ENCODE measurements at regions not wholly inside any gene's neighbourhood (a gene's known extent, or its start where the extent isn't known, plus 50 kb on each side); places are given as distances from the start of the nearest gene placed in this dataset.

- peaks cover 25% of the 10 kb centered on the region for H3K9me3 Mint-ChIP-seq
- TF ChIP-seq, protein P1, sequence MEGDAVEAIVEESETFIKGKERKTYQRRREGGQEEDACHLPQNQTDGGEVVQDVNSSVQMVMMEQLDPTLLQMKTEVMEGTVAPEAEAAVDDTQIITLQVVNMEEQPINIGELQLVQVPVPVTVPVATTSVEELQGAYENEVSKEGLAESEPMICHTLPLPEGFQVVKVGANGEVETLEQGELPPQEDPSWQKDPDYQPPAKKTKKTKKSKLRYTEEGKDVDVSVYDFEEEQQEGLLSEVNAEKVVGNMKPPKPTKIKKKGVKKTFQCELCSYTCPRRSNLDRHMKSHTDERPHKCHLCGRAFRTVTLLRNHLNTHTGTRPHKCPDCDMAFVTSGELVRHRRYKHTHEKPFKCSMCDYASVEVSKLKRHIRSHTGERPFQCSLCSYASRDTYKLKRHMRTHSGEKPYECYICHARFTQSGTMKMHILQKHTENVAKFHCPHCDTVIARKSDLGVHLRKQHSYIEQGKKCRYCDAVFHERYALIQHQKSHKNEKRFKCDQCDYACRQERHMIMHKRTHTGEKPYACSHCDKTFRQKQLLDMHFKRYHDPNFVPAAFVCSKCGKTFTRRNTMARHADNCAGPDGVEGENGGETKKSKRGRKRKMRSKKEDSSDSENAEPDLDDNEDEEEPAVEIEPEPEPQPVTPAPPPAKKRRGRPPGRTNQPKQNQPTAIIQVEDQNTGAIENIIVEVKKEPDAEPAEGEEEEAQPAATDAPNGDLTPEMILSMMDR (IDR thresholded peaks at IDR 0.05; ENCODE audit: unreplicated experiment in 3 of 3), result no peak
- H3K4me3 Mint-ChIP-seq, result no peak overlapping the region
- peaks cover 1% of the 10 kb centered on the region for H3K36me3 Mint-ChIP-seq (ENCODE audit: low read depth)
- peaks cover 26% of the 10 kb centered on the region for H3K4me1 Mint-ChIP-seq
- H3K27ac Mint-ChIP-seq, result no peak overlapping the region
- peaks cover 12% of the 10 kb centered on the region for H3K27me3 Mint-ChIP-seq (ENCODE audit: low read depth)
Observed at GRCh38 chr9:91116211-91116610, 245.5 kb downstream of the AUH start.

DNA sequence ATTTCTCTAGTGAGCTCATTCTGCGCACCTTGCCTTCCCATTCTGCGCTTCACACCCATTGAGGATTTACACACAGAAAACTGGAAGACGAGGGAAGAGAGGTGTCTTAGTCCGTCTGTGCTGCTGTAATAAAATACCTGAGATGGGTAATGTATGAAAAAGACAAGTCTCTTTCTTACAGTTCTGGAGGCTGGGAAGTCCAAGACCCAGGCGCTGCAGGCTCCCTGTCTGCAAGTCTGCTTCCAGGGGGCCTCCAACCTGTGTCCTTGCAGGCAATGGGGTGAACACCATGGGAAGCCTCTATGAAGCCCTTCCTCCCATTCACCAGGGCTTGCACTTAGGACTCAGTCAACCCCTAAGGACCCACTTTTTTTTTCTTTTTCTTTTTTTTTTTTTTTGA lies 245.0 kb downstream of the AUH start:
- H3K36me3 Mint-ChIP-seq (ENCODE audit: low read depth), result no peaks in the 10 kb centered on the region
- TF ChIP-seq, protein P1 (IDR thresholded peaks at IDR 0.05; ENCODE audit: unreplicated experiment in 3 of 3), result no peak
- no peak overlapping the region for H3K27ac Mint-ChIP-seq
- peaks cover 20% of the 10 kb centered on the region for H3K9me3 Mint-ChIP-seq
- peaks cover 26% of the 10 kb centered on the region for H3K4me1 Mint-ChIP-seq
- H3K4me3 Mint-ChIP-seq, result no peak overlapping the region
- H3K27me3 Mint-ChIP-seq (ENCODE audit: low read depth), result peaks cover 12% of the 10 kb centered on the region

DNA sequence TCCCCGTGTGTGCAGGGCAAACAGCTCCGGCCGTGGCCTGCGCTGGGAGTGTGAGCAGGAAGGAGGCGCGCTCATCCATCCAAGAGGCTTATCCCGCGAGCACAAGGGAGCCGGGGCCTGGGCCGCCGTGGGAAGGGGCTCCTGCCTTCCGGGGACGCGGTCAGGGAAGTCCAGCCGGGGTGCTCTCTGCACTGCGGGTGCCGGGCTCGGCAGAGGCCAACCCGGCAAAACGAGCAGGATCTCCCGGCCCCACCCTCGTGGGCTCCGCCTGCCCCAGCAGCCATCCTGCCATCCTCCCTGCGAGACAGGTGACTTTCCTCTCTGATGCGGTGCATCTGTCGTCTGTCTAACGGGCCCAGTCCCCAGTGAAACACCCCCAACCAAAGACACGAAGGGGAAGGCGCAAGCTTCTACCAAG lies 244.2 kb downstream of the AUH start:
- H3K4me3 Mint-ChIP-seq, result no peak overlapping the region
- TF ChIP-seq, protein P1 (IDR thresholded peaks at IDR 0.05; ENCODE audit: unreplicated experiment in 3 of 3), result no peak
- peaks cover 12% of the 10 kb centered on the region for H3K27me3 Mint-ChIP-seq (ENCODE audit: low read depth)
- H3K36me3 Mint-ChIP-seq (ENCODE audit: low read depth), result no peaks in the 10 kb centered on the region
- H3K9me3 Mint-ChIP-seq, result peaks cover 15% of the 10 kb centered on the region
- no peak overlapping the region for H3K27ac Mint-ChIP-seq
- peaks cover 26% of the 10 kb centered on the region for H3K4me1 Mint-ChIP-seq

- peaks cover 26% of the 10 kb centered on the region for H3K4me1 Mint-ChIP-seq
- peaks cover 9% of the 10 kb centered on the region for H3K9me3 Mint-ChIP-seq
- peaks cover under 1% of the 10 kb centered on the region for H3K36me3 Mint-ChIP-seq (ENCODE audit: low read depth)
- peak overlapping the region; percentile 24 to 71 (median 67) for H3K27ac Mint-ChIP-seq
- peaks cover 12% of the 10 kb centered on the region for H3K27me3 Mint-ChIP-seq (ENCODE audit: low read depth)
- TF ChIP-seq, protein P1 (IDR thresholded peaks at IDR 0.05; ENCODE audit: unreplicated experiment in 3 of 3), result no peak
- H3K4me3 Mint-ChIP-seq, result peak overlapping the region; percentile 42 to 64 (median 62)
Observed at GRCh38 chr9:91117959-91118703, 243.6 kb downstream of the AUH start.

- TF ChIP-seq, protein P1 (IDR thresholded peaks at IDR 0.05; ENCODE audit: unreplicated experiment in 3 of 3), result no peak
- Mint-ChIP-seq H3K9me3 (peaks cover 12% of the 10 kb centered on the region), H3K27me3 (ENCODE audit: low read depth) (peaks cover 12% of the 10 kb centered on the region), H3K4me1 (peaks cover 26% of the 10 kb centered on the region), H3K27ac (peak overlapping the region; percentile 24 to 71 (median 67)), H3K36me3 (ENCODE audit: low read depth) (peaks cover 3% of the 10 kb centered on the region), H3K4me3 (peak overlapping the region; percentile 42 to 64 (median 62))
Observed at GRCh38 chr9:91118704-91119025, 243.1 kb downstream of the AUH start.

- Mint-ChIP-seq H3K27ac (peak overlapping the region; percentile 46 to 71 (median 67)), H3K9me3 (peaks cover 12% of the 10 kb centered on the region), H3K4me3 (peak overlapping the region in 1 of 3 experiments; percentile 70), H3K27me3 (ENCODE audit: low read depth) (peaks cover 12% of the 10 kb centered on the region), H3K36me3 (ENCODE audit: low read depth) (peaks cover 3% of the 10 kb centered on the region), H3K4me1 (peaks cover 26% of the 10 kb centered on the region)
- TF ChIP-seq, protein P1 (IDR thresholded peaks at IDR 0.05; ENCODE audit: unreplicated experiment in 3 of 3), result no peak
Observed at GRCh38 chr9:91119142-91119541, 242.6 kb downstream of the AUH start.

Data from nephron (organoid).